GM12892 (cell line): ENCODE measurements at regions not wholly inside any gene's neighbourhood (a gene's known extent, or its start where the extent isn't known, plus 50 kb on each side); places are given as distances from the start of the nearest gene placed in this dataset.

Experiments
- POLR2A ChIP-seq: IDR thresholded peaks from 2 replicates; pipeline ENCODE4 v1.6.1; 2011; ENCODE audit warnings: low read depth, low read length, control low read depth
- POLR2AphosphoS5 ChIP-seq: IDR thresholded peaks from 2 replicates; pipeline ENCODE4 v1.6.1; 2011; ENCODE audit warnings: low read depth, low read length, control low read depth

DNA sequence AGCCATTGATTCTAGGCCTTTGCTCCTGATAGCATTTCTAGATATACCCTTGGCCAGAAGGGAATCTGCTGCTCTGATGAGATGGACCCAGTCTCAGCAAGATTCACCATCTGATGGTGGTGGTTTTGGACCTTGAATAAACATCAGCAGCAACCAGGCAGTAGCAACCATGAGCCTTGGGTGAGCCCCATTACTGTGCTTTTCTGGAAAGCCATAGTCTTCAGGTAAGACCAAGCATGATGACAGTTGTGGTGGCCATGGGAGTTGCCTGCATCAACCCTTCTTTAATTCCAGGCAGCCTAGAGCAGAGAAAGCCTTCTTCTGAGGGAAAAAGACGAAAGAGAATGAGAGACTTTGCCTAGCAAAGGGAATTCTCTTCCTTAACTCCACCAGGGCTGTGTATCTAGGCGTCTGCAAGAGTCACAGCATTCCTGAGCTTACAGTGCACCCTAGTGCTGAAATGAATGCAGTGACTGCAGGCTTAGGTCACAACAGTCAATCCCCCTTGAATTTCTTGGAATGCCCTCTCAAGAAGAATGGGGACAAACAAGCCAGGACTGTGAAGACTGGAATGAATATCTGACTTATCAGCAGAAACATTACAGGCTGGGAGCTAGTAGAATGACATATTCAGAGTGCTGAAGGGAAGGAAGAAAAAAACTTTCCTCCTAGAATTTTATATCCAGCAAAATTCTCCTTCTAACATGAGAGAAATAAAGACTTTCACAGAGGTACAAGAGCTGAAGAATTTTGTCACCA, 942.4 kb upstream of the PCDH20 start:
- TF ChIP-seq POLR2AphosphoS5 (no peak), POLR2A (no peak)
